Fibroblast of lung (primary cell): ENCODE measurements at regions not wholly inside any gene's neighbourhood (a gene's known extent, or its start where the extent isn't known, plus 50 kb on each side); places are given as distances from the start of the nearest gene placed in this dataset.

Experiments
- DNase-seq, 2 donors: peaks; one replicate each; pipeline versions ENCODE4 v3.0.0 to v3.0.0-alpha.2; 2010; ENCODE audit warnings: low read depth in 2 of 2
- H2AFZ ChIP-seq: 2 replicates; pipeline ENCODE4 v1.5.1; 2012; ENCODE audit warnings: low read length, control low read depth, inconsistent platforms
- H3K27ac ChIP-seq: 2 replicates; pipeline ENCODE4 v1.5.1; 2011; ENCODE audit warnings: low read length, control low read depth; ENCODE audit not compliant: insufficient read depth
- H3K27me3 ChIP-seq: 2 replicates; pipeline ENCODE4 v1.5.1; 2011; ENCODE audit warnings: mild to moderate bottlenecking, low read length; ENCODE audit not compliant: control insufficient read depth, insufficient read depth
- H3K36me3 ChIP-seq: 2 replicates; pipeline ENCODE4 v1.5.1; 2011; ENCODE audit warnings: low read length; ENCODE audit not compliant: control insufficient read depth, insufficient read depth
- H3K4me1 ChIP-seq: 2 replicates; pipeline ENCODE4 v1.5.1; 2011; ENCODE audit warnings: low read length; ENCODE audit not compliant: control insufficient read depth, insufficient read depth; ENCODE audit errors: extremely low read depth
- H3K4me2 ChIP-seq: 2 replicates; pipeline ENCODE4 v1.5.1; 2011; ENCODE audit warnings: low read length, control low read depth; ENCODE audit not compliant: insufficient read depth; ENCODE audit errors: extremely low read depth
- H3K4me3 ChIP-seq, 4 experiments: fragments of 200-600 bp in 1 of 4; sonication (generic) in 1 of 4; replicated peaks in 1 of 4; 2 replicates each; pipeline ENCODE4 v1.5.1; 2011 to 2016; ENCODE audit warnings: low read length in 4 of 4, low read depth in 3 of 4, mild to moderate bottlenecking in 3 of 4, control low read depth in 2 of 4, inconsistent platforms in 1 of 4, mixed read lengths in 1 of 4; ENCODE audit not compliant: insufficient read depth in 1 of 4; ENCODE audit errors: control extremely low read depth in 1 of 4
- H3K79me2 ChIP-seq: 2 replicates; pipeline ENCODE4 v1.5.1; 2012; ENCODE audit warnings: mild to moderate bottlenecking, low read length, inconsistent platforms; ENCODE audit not compliant: control insufficient read depth, insufficient read depth
- H3K9ac ChIP-seq: 2 replicates; pipeline ENCODE4 v1.5.1; 2011; ENCODE audit warnings: mild to moderate bottlenecking, low read length, control low read depth; ENCODE audit not compliant: insufficient read depth
- H3K9me3 ChIP-seq: 2 replicates; pipeline ENCODE4 v1.5.1; 2012; ENCODE audit warnings: low read depth, low read length; ENCODE audit not compliant: control insufficient read depth, insufficient read depth
- H4K20me1 ChIP-seq: 2 replicates; pipeline ENCODE4 v1.5.1; 2011; ENCODE audit warnings: low read length; ENCODE audit not compliant: control insufficient read depth, insufficient read depth; ENCODE audit errors: extremely low read depth
- CTCF ChIP-seq, 2 donors: IDR thresholded peaks in 1 of 2; conservative IDR thresholded peaks in 1 of 2; 1 replicate in 1 of 2; 2 replicates in 1 of 2; pipeline ENCODE4 v1.5.1; 2011 to 2012; ENCODE audit warnings: low read length in 2 of 2, control low read depth in 1 of 2, inconsistent platforms in 1 of 2, low read depth in 1 of 2, mild to moderate bottlenecking in 1 of 2
- EZH2 ChIP-seq: IDR thresholded peaks from 2 replicates; pipeline ENCODE4 v1.5.1; 2012; ENCODE audit warnings: low read length, control low read depth, mild to moderate bottlenecking; ENCODE audit errors: missing control alignments

GRCh38 chr6:164720-165119, 127.6 kb upstream of the DUSP22 start:
- Histone ChIP-seq H3K79me2 (no peaks in the 10 kb centered on the region), H2AFZ (no peak overlapping the region), H3K9ac (no peak overlapping the region), H3K4me3 (no peak overlapping the region), H3K27ac (no peak overlapping the region), H3K4me2 (no peak overlapping the region), H4K20me1 (no peaks in the 10 kb centered on the region), H3K9me3 (no peaks in the 10 kb centered on the region), H3K36me3 (no peaks in the 10 kb centered on the region), H3K4me1 (no peaks in the 10 kb centered on the region), H3K27me3 (no peaks in the 10 kb centered on the region)
- TF ChIP-seq CTCF (conservative IDR thresholded peaks at IDR 0.05 in 1 of 2, IDR thresholded peaks at IDR 0.05 in 1 of 2; ENCODE audit: low read depth in 1 of 2, low read length in 2 of 2) (no peak), EZH2 (no peak)
- no peak for DNase-seq

GRCh38 chr6:165263-165662, 127.0 kb upstream of the DUSP22 start:
- H3K9me3 ChIP-seq = no peaks in the 10 kb centered on the region
- H3K27me3 ChIP-seq = no peaks in the 10 kb centered on the region
- no peak overlapping the region for H2AFZ ChIP-seq
- no peak overlapping the region for H3K9ac ChIP-seq
- no peak for DNase-seq
- H4K20me1 ChIP-seq = no peaks in the 10 kb centered on the region
- H3K36me3 ChIP-seq = no peaks in the 10 kb centered on the region
- H3K27ac ChIP-seq = no peak overlapping the region
- H3K4me2 ChIP-seq = no peak overlapping the region
- TF ChIP-seq EZH2 = no peak
- TF ChIP-seq CTCF (conservative IDR thresholded peaks at IDR 0.05 in 1 of 2, IDR thresholded peaks at IDR 0.05 in 1 of 2; ENCODE audit: low read depth in 1 of 2, low read length in 2 of 2) = no peak
- no peaks in the 10 kb centered on the region for H3K4me1 ChIP-seq
- no peak overlapping the region for H3K4me3 ChIP-seq
- no peaks in the 10 kb centered on the region for H3K79me2 ChIP-seq

GRCh38 chr6:165906-166305, 126.4 kb upstream of the DUSP22 start:
- Histone ChIP-seq H3K9ac (no peak overlapping the region), H3K27ac (no peak overlapping the region), H4K20me1 (no peaks in the 10 kb centered on the region), H3K4me3 (no peak overlapping the region), H3K4me1 (no peaks in the 10 kb centered on the region), H3K36me3 (no peaks in the 10 kb centered on the region), H3K79me2 (no peaks in the 10 kb centered on the region), H3K9me3 (no peaks in the 10 kb centered on the region), H3K4me2 (no peak overlapping the region), H2AFZ (no peak overlapping the region), H3K27me3 (no peaks in the 10 kb centered on the region)
- TF ChIP-seq CTCF (conservative IDR thresholded peaks at IDR 0.05 in 1 of 2, IDR thresholded peaks at IDR 0.05 in 1 of 2; ENCODE audit: low read depth in 1 of 2, low read length in 2 of 2) (no peak), EZH2 (no peak)
- DNase-seq = no peak
